ENCODE measurements at regions not wholly inside any gene's neighbourhood (a gene's known extent, or its start where the extent isn't known, plus 50 kb on each side); places are given as distances from the start of the nearest gene placed in this dataset.

DNA sequence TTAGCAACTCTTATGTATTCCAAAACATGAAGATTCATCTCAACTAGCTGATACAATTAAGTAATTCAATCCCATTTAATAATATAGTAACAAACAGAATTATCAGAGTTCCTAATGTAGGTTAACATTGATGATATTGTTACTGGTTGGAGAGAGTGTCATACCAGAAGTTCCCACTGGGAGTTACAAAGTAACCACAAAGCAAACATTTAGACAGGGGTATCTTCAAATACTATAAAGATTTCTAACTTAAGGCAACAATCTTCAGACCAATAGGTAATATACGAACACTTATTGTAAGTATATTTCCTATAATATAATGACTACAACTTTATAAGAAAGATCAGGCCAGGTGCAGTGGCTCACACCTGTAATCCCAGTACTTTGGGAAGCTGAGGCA lies 1372.9 kb upstream of the PIK3C3 start:
- DNase-seq: no peak

DNA sequence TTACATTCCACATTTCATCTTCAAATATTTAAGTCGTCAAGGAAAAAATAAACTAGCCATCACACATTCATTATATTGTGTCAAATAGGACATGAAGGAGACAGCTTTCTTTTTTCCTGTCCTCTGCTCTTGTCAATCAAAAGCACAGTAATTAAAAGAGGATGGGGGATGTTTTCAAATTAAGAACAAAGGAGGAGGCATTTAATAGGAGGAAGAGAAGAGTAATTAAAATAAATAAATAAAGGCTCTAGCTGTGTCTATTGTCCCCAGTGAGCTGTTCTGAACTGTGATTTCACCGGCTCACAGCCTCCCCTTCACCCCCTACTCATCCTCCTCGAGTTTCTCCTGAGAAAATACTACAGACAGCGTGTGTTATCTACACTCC lies 1377.1 kb upstream of the PIK3C3 start:
- no peak for DNase-seq

DNA sequence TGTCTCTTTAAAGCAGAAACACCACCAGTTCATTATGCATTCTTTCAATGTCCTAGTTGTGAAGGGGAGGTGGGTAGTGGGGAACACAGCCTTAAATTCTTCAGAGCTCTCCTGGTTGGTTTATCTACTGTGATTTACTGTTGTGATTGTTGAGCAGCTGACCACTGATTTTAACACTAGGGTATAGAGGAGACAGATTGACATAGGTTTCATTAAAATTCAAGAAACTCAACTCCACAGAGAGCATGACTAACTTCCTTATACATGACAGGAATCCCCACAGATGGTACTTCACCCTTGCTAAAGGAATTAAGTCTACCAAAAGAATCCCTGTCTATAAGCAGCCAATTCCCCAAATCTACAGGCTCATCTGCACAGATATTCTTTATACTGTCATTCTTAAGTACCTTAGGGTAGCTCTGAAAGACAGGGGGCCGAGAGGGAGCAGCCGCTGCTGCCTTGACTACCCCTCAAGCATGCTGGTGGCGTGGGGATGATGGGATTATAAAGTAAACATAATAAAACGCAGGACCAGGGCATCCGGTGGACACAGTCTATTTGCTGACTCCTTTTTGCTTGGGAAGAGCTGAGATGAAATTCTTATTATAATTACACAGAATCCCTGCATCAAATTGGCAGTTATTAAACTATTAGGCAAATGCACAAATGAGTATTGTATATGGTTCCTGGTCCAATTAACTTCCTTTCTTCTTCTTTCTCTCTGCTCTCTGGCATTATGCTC lies 1377.6 kb upstream of the PIK3C3 start:
- no peak for DNase-seq

DNA sequence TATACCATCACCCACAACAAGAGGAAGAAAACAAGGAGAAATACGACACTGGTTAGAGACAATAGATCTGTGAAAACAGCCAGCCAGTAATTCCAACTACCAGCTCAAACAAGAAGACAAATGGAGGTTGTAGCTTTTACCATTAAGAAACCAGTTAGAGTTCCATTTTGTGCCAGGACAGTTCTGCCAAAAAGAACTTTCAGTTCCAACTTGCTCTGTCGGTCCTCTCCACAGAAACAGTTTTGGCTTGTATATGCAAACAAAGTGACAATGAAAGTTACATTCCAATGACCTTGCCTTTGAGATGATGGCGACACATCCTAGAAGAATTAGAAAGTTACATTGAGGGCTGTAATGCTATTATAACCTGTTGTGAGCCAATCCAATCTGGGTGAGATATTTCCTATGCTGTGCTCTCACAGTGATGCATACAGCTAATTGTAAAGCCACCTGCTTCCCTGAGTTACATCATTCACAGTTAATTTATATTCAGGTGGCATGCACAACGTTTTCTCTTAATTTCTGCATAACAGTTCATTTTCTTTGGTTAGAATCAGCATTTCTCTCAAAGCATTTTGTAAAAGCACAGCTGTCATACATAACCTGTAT lies 1378.4 kb upstream of the PIK3C3 start:
- no peak for DNase-seq

DNA sequence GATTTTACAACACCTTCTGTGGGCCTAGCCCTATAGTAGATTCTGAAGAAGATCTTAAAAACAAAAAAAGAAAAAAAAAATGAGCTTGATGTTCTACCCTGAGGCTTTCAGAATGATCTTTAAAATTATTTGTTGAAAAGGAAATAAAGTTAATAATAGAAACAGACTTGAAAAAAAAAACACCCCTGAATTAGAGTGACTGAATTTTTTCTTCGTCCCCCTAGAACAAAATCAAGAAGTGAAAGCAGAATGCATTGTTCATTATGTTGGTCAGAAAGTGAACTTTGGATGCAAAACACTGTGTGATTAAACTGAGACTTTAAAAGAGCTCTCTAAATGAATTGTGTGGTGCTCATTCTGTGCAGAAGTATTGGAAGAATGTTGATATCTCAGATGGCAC lies 1384.4 kb upstream of the PIK3C3 start:
- no peak for DNase-seq

DNA sequence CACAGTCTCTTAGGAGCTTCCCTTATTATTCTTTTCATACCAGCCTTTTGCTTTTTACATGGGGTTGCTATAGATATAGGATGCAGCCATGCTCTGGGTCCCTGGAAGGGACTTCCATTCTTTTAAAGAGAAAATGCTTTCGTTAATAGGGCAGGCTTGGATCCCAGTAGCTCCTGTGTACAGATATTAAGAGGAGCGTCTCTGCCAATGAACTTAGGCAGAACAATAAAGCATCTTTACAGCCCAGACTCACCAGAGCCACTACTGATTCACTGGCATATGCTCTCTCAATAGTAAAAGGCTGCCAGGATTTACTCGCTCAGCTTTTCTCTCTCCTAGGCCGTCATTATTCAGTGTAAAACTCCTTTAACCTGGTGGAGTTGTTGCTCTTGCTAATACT lies 1385.4 kb upstream of the PIK3C3 start:
- DNase-seq: no peak

DNA sequence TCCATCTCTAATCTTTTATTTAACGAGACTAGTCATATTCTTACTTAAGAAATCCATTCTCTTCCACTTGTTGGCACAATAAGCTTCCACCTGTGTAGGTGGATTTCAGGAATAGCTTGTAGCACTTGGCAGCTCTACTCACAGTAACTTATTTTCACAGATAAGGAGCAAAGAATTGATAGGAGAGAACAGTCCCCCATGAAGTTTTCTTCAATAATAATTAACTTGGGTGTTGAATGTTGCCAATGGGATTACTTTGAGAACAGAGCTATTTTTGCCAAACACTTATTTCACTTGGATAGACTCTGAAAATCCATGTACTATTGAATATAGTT lies 1388.6 kb upstream of the PIK3C3 start:
- no peak for DNase-seq

DNA sequence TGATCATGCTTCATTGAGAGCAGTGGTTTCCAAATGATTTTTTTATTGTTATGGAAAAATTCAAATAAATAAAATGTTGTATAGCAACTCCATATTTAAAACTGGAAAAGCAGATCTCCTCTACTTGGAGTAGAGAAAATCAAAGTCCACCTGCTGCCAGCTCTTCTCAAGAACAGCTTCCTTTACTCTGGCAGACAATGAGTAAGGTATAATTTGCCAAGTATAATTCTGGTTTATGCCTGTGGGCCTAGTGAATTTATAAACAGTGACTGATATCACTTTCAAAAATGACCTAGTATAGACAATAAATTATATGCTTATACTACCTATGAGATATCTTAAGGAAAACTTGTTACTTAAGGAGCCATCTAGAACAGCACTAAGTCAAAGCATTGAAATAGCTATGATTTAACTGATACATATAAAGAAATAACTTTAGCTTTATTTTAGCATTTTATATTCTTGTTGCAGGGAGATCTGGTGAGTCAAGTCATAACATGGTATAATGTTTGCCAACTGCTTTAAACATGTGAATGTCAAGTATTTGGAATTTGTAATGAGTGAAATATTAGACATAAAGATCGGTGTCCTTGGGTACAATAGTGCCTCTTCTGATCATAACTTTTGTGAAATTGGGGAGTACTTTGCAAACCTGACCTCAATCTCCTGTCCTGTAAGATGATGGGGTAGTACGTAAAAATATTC lies 1389.1 kb upstream of the PIK3C3 start:
- no peak for DNase-seq

DNA sequence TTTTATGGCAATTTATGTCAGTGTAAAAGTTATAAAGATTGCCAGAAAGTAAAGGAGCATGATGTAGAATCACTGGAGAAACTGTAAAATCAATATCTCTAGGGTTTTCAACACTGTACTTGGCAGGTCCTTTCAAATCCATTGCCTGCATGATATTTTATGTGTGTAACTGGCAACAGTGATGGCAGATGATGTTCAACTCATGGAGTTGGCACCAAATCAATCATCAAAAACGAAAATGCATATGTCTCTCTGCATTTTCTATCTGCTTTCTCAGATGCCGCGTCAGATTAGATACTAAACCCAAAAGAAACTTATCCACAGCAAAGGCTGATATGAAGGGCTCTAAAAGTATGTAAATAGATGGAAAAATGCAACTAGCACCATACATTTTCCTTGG lies 1395.5 kb upstream of the PIK3C3 start:
- no peak for DNase-seq

DNA sequence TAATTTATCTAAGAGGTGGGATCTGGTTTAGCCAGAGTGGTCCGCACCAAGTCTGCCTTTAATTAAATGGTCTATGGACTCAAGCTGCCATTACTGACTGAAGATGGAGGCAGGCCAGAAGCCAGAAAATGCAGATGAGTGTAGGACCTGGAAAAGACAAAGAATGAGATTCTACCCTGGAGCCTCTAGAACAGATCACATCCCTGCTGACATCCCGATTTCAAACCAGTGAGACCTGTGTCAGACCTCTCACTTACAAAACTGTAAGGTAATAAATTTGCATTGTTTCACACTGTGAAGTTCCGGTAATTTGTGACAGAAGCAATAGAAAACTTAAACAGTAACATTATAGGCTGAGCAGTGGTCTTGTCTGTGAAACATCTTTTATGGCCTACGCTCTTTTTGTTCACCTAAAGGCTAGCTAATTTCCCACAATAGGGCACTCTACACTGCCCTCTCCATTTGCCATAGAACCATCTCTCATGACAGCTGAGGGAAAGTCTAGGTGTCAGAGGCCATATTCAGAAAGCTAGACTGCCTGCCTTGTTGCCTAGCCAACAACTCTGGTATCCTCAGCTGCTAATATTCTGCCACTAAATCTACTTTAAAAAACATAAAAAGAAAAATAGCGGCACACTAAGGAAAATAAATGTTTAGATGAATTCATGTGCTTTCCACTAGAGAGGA lies 1396.2 kb upstream of the PIK3C3 start:
- no peak for DNase-seq

DNA sequence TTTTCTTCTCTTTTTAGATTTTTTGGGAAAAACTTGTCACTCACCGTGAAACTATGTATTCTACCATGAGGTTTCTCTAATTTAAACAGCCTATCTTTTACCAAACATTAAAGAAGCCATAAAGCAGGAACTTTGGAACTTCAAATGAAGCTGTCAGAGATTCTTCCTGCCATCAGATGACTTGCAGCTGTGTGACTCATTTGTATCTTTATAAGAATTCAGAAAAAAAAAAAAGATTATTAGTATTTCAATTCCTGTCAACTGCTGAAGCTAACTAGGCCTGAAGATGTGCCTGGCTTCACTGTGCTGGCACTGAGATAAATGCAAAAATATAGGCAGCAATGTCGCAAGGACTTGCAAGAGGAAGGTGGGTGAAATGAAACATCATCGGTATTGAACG lies 1399.1 kb upstream of the PIK3C3 start:
- no peak for DNase-seq

DNA sequence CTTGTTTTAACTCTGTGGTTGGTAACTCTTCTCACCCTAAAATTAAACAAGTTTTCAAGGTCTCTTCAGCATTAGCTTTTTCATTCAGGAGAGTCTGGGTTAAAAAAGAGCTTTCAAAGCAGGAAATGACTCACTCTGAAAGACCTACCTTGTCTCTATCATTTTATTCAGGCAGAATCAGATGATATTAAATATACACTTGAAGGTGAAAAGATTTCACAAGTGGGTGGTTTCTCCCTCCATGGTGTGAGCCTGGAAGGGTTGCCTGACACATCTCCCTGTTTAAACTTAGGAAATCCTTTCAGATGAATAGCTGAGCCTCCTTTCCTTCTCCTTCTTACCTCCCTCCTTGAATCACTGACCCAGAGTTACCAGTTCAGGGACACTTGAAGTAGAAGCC lies 1402.0 kb upstream of the PIK3C3 start:
- DNase-seq: peak; percentile 17

DNA sequence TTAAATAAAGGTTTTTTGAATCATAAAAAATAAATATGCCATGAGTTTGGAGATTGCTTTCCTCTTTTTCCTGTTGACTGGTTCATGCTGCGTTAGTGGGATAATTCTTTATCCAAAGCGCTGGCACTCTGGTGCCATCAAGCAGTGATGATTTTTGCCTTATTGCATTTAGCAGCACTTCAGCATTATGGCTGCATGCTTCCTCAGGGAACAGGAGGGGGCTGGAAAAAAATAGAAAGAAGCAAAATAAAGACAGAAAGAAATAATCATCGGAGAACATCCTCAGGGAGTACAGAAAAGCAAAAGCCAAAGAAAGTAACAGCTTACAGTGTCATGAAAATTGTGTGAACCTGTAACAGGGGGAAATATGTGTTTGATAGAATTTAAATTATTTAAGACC lies 1408.2 kb upstream of the PIK3C3 start:
- no peak for DNase-seq

DNA sequence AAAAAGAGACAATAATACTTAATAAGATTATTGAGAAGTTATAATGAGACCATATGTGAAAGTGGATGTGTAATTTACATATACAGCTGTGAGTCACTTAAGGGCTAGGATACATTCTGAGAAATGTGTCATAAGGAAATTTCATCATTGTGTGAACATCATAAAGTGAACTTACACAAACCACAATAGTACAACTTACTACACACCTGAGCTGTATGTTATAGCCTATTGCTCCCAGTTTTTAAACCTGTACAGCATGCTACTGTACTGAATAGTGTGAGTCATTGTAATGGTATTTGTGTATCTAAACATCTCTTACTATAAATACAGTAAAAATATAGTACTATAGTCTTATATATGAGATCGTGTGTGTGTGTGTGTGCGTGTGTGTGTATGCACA lies 1420.3 kb upstream of the PIK3C3 start:
- no peak for DNase-seq

DNA sequence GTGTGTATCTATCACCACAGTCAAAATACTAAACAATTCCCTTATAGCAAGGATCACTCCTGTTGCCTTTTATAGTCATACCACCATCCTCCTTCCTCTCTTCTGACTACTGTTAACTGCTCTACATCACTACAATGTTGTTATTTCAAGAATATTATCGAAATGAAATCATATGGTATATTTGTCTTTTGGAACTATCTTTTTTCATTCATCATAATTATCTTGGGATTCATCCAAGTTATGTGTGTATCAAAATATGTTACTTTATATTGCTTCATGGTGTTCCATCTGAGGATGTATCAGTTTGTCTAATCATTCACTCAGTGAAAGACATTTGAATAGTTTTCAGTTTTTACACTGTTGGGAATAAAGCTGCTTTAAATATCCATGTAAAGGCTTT lies 1423.0 kb upstream of the PIK3C3 start:
- DNase-seq: no peak

DNA sequence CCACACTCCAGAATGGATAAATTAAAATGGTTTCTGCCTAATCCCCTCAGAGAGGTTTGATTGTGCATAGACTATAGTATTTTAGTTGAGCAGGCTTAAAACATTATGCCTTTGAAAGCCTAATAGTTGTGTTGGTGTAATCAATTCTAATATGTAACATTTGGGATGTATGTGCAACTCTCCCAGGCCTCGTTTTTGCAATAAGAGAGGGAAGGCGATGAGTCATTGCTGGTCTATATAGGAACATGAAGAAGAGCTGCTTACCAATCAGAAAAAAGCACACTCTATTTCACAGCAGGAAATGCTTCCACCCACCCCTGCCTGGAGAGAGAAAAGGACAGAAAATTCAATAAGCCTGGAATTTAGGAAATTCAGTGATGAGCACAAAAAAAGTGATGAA lies 1424.0 kb upstream of the PIK3C3 start:
- DNase-seq: no peak

DNA sequence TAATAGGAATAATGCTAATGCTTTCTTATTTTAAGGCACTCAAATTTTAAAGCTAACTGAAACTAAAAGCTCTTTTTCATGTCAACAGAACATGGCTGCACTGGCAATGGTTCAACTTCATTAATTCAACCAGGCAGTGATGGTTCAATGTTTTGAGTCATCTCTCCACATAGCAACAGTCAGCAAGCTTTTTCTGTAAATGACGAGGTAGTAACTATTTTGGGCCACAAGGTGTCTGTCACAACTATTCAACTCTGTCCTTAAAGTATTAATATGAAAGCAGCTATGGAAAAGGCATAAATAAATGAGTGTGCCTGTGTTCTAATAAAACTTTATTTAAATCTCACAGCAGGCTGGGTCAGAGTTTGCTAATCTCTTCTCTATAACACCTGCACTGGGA lies 1425.6 kb upstream of the PIK3C3 start:
- DNase-seq: no peak

DNA sequence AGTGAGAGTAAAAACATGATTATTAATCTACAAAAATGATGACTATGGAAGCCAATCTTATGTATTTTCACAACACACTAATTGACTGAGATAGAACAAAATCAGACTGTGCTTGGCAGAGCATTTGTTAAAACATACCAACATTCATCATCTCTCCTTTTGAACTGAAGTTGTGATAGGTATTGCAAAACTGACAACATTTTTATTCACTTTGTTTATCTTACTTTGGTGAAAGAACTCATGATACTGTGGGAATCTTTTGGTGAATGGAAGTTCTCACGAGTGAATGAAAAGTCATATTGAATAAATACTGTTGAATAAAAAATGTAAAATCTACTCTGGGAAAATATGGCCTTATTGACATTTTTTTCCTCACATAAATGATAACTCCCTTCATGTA lies 1430.2 kb upstream of the PIK3C3 start:
- DNase-seq: no peak

DNA sequence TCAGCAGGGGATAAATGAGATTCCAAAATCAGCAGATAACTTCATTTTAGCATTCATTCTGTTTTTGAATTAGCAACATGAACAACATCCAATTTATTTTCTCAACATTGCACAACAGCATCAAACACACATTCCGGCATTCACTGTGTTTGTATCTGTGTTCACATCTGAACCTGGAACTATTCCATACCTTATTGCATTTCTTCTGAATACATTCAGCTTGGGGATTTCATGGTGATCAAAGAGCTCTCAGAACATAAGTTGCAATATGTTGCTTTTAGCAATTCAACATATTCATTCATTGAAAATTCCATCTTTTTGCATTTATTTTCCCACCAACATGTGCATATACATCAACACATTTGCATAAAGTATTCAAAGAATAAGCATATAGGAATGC lies 1431.7 kb upstream of the PIK3C3 start:
- no peak for DNase-seq

DNA sequence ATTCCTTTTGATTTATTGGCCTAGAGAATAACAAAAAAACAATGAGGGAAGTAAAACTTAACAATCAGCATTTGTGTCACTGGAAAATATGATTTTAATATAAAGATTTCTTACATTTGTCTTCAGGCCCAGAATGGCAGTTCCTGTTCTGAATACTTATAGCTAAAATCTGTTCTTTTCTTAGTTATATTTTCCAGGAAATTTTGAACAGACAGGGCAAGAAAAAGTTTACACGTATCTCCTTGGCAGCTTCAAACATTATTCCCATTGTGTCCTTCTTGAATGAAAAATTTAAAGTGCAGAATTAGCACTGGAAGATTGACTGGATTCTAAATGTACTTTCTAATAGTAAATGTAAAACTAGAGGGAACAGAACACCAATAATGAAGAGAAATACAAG lies 1454.0 kb upstream of the PIK3C3 start:
- no peak for DNase-seq

DNA sequence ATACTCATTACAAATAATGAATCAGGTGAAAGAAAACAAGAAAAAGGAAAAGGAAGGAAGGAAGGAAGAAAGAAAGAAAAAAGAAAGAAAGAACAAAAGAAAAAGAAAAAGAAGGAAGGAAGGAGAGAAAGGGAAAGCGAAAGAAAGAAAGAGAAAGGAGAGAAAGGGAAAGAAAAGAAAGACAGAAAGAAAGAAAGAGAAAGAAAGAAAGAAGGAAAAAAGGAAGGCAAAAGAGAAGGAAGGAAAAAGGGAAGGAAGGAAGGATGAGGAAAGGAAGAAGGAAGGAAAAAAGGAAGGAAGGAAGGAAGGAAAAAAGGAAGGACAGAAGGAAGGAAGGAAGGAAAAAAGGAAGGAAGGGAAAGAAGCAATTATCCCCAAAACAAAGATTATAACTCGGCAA lies 1460.4 kb upstream of the PIK3C3 start:
- no peak for DNase-seq

DNA sequence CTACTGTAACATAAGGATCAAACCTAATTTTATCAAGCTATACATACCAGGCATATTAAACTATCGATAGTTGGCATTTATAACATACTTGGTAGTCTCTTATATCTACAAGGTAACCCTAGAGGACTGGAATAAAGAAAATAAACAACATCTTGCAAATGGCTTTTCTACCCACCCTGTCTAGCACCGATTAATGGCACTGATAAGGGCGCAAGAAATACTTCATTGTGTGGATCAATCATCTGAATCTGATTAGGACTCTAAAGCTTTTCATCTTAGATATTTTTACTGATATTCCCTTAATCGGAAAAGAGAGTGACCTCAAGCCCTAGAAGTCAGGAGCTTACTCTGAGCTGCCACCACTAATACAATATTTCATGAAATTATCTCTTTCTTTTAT lies 1461.7 kb upstream of the PIK3C3 start:
- DNase-seq: no peak

DNA sequence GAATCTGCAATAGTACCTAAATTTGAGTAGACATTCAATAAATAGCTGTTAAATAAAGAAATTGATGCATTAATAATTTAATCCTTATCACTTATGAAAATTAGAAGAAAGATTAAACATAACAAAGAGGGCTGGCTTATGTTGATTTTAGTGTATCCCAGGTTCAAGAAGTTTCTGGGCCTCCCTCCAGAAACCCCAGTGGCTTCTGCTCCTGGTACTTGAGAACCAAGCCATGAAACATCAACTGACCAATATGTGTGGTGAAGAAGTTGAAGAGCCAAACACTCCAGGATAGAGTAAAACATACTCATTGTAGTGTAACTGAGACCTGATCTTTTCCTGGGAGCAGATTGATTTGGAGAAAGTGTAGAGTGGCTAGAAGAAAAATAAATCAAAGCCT lies 1465.7 kb upstream of the PIK3C3 start:
- no peak for DNase-seq

DNA sequence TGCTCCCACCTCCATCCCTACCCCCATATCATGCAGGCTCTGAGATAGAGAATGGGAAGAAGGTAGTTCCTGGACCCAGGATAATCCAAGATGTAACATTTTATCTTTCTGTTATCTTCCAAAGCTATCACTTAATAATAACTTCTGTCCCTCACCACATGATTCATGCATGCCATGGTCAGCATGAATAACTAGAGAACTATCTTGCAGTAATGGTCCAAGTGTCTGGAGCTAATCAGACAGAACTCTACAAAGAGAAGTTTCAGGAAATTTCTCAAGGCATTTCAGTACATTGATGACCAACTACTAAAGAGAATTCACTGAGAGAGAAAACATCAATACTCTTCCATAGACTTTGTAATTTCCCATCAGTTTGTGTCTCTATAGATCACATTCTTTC lies 1469.7 kb upstream of the PIK3C3 start:
- DNase-seq: peak; percentile 74
